ENCODE measurements at regions not wholly inside any gene's neighbourhood (a gene's known extent, or its start where the extent isn't known, plus 50 kb on each side); places are given as distances from the start of the nearest gene placed in this dataset.

- no peak overlapping the region for H3K4me3 ChIP-seq (ENCODE audit: low read depth, low read length)
- TF ChIP-seq CTCF (IDR thresholded peaks at IDR 0.05; ENCODE audit: low read depth, low read length, missing control alignments) = no peak
- in situ Hi-C loops (cut with HindIII; ENCODE audit: low sequenced_read_pairs) = no loop called here
- no peak for DNase-seq (ENCODE audit: low read depth)
These were observed 276.4 kb downstream of the TMX3 start for GRCh38 chr18:68438536-68438935.

- DNase-seq (ENCODE audit: low read depth) = no peak
- no peak overlapping the region for H3K4me3 ChIP-seq (ENCODE audit: low read depth, low read length)
- in situ Hi-C loops (cut with HindIII; ENCODE audit: low sequenced_read_pairs) = no loop called here
- no peak for TF ChIP-seq CTCF (IDR thresholded peaks at IDR 0.05; ENCODE audit: low read depth, low read length, missing control alignments)
These were observed 278.4 kb downstream of the TMX3 start for GRCh38 chr18:68436485-68436884.

GRCh38 chr18:68435581-68435980 lies 279.3 kb downstream of the TMX3 start:
- no peak overlapping the region for H3K4me3 ChIP-seq (ENCODE audit: low read depth, low read length)
- in situ Hi-C loops (cut with HindIII; ENCODE audit: low sequenced_read_pairs) = no loop called here
- no peak for DNase-seq (ENCODE audit: low read depth)
- no peak for TF ChIP-seq CTCF (IDR thresholded peaks at IDR 0.05; ENCODE audit: low read depth, low read length, missing control alignments)

- H3K4me3 ChIP-seq (ENCODE audit: low read depth, low read length) = no peak overlapping the region
- DNase-seq (ENCODE audit: low read depth) = no peak
- in situ Hi-C loops (cut with HindIII; ENCODE audit: low sequenced_read_pairs) = no loop called here
- no peak for TF ChIP-seq CTCF (IDR thresholded peaks at IDR 0.05; ENCODE audit: low read depth, low read length, missing control alignments)
These were observed 283.0 kb downstream of the TMX3 start for GRCh38 chr18:68431922-68432198.

- DNase-seq (ENCODE audit: low read depth) = peak; percentile 36
- in situ Hi-C loops (cut with HindIII; ENCODE audit: low sequenced_read_pairs) = no loop called here
- no peak overlapping the region for H3K4me3 ChIP-seq (ENCODE audit: low read depth, low read length)
- no peak for TF ChIP-seq CTCF (IDR thresholded peaks at IDR 0.05; ENCODE audit: low read depth, low read length, missing control alignments)
These were observed 283.6 kb downstream of the TMX3 start for GRCh38 chr18:68431111-68431921.

- in situ Hi-C loops (cut with HindIII; ENCODE audit: low sequenced_read_pairs) = no loop called here
- no peak for DNase-seq (ENCODE audit: low read depth)
- no peak for TF ChIP-seq CTCF (IDR thresholded peaks at IDR 0.05; ENCODE audit: low read depth, low read length, missing control alignments)
- no peak overlapping the region for H3K4me3 ChIP-seq (ENCODE audit: low read depth, low read length)
These were observed 285.1 kb downstream of the TMX3 start for GRCh38 chr18:68429841-68430240.

Measured in astrocyte of the cerebellum (primary cell).